Superior temporal gyrus (tissue), 1 donor: ENCODE measurements at regions not wholly inside any gene's neighbourhood (a gene's known extent, or its start where the extent isn't known, plus 50 kb on each side); places are given as distances from the start of the nearest gene placed in this dataset.
"Not testable (repeated sequence)": the region's sequence is repeated elsewhere in the genome, so short reads cannot be mapped to it uniquely, and the experiment has no call there.

Experiments
- DNase-seq: peaks from one replicate; pipeline ENCODE4 v3.0.0-alpha.2; 2016; ENCODE audit errors: extremely low spot score

- not testable (repeated sequence) for DNase-seq
These were observed 121.1 kb upstream of the SESTD1 start for GRCh38 chr2:179385756-179386155.

- no peak for DNase-seq
These were observed 119.3 kb upstream of the SESTD1 start for GRCh38 chr2:179383975-179384374.

GRCh38 chr2:179377296-179377695 is 112.7 kb upstream of the SESTD1 start:
- no peak for DNase-seq

- no peak for DNase-seq
These were observed 112.2 kb upstream of the SESTD1 start for GRCh38 chr2:179376881-179377280.

GRCh38 chr2:179373816-179374215 is 109.2 kb upstream of the SESTD1 start:
- DNase-seq, result no peak

GRCh38 chr2:179365561-179365960 is 100.9 kb upstream of the SESTD1 start:
- DNase-seq, result not testable (repeated sequence)

GRCh38 chr2:179355881-179356280 is 91.2 kb upstream of the SESTD1 start:
- DNase-seq, result no peak

GRCh38 chr2:179354739-179355537 is 90.3 kb upstream of the SESTD1 start:
- DNase-seq, result no peak

GRCh38 chr2:179354296-179354695 is 89.7 kb upstream of the SESTD1 start:
- no peak for DNase-seq

- DNase-seq, result no peak
These were observed 87.5 kb upstream of the SESTD1 start for GRCh38 chr2:179352181-179352580.

- DNase-seq, result no peak
These were observed 86.4 kb upstream of the SESTD1 start for GRCh38 chr2:179351057-179351456.

GRCh38 chr2:179349670-179350303 is 85.2 kb upstream of the SESTD1 start:
- no peak for DNase-seq

- DNase-seq, result peak; percentile 38
These were observed 84.3 kb upstream of the SESTD1 start for GRCh38 chr2:179348906-179349305.

GRCh38 chr2:179344970-179345369 is 80.3 kb upstream of the SESTD1 start:
- DNase-seq, result no peak

GRCh38 chr2:179344280-179344964 is 79.8 kb upstream of the SESTD1 start:
- DNase-seq, result no peak

- no peak for DNase-seq
These were observed 79.3 kb upstream of the SESTD1 start for GRCh38 chr2:179343945-179344279.

- no peak for DNase-seq
These were observed 76.7 kb upstream of the SESTD1 start for GRCh38 chr2:179341152-179341866.

- DNase-seq, result no peak
These were observed 76.0 kb upstream of the SESTD1 start for GRCh38 chr2:179340678-179341077.

GRCh38 chr2:179338681-179339080 is 74.0 kb upstream of the SESTD1 start:
- no peak for DNase-seq

GRCh38 chr2:179336782-179337534 is 72.3 kb upstream of the SESTD1 start:
- DNase-seq, result no peak

- no peak for DNase-seq
These were observed 71.1 kb upstream of the SESTD1 start for GRCh38 chr2:179335732-179336131.

GRCh38 chr2:179332903-179333302 is 68.3 kb upstream of the SESTD1 start:
- DNase-seq, result no peak
